ENCODE measurements at regions not wholly inside any gene's neighbourhood (a gene's known extent, or its start where the extent isn't known, plus 50 kb on each side); places are given as distances from the start of the nearest gene placed in this dataset.
"Not testable (repeated sequence)": the region's sequence is repeated elsewhere in the genome, so short reads cannot be mapped to it uniquely, and the experiment has no call there.

GRCh38 chr2:91772240-91772937 is 3080.9 kb downstream of the RPIA start:
- not testable (repeated sequence) for H3K4me3 ChIP-seq (ENCODE audit: low read depth, low read length); DNase-seq (ENCODE audit: low read depth)

GRCh38 chr2:91773810-91774209 is 3082.3 kb downstream of the RPIA start:
- H3K4me3 ChIP-seq (ENCODE audit: low read depth, low read length); DNase-seq (ENCODE audit: low read depth): not testable (repeated sequence)

- DNase-seq (ENCODE audit: low read depth); H3K4me3 ChIP-seq (ENCODE audit: low read depth, low read length): not testable (repeated sequence)
Measured at GRCh38 chr2:91775193-91775592, 3083.7 kb downstream of the RPIA start.

- not testable (repeated sequence) for DNase-seq (ENCODE audit: low read depth); H3K4me3 ChIP-seq (ENCODE audit: low read depth, low read length)
Measured at GRCh38 chr2:91780324-91780723, 3088.9 kb downstream of the RPIA start.

- H3K4me3 ChIP-seq (ENCODE audit: low read depth, low read length); DNase-seq (ENCODE audit: low read depth): not testable (repeated sequence)
Measured at GRCh38 chr2:91809391-91809790, 3061.8 kb upstream of the TEKT4 start.

GRCh38 chr2:91839904-91840868 is 3031.0 kb upstream of the TEKT4 start:
- TF ChIP-seq CTCF (IDR thresholded peaks at IDR 0.05; ENCODE audit: low read depth, low read length, missing control alignments): no peak
- no peak for DNase-seq (ENCODE audit: low read depth)
- no peak overlapping the region for H3K4me3 ChIP-seq (ENCODE audit: low read depth, low read length)

GRCh38 chr2:91842264-91842663 is 3029.0 kb upstream of the TEKT4 start:
- not testable (repeated sequence) for H3K4me3 ChIP-seq (ENCODE audit: low read depth, low read length); DNase-seq (ENCODE audit: low read depth)

- not testable (repeated sequence) for DNase-seq (ENCODE audit: low read depth); H3K4me3 ChIP-seq (ENCODE audit: low read depth, low read length)
Measured at GRCh38 chr2:91842913-91843312, 3028.3 kb upstream of the TEKT4 start.

GRCh38 chr2:91843723-91844450 is 3027.3 kb upstream of the TEKT4 start:
- not testable (repeated sequence) for H3K4me3 ChIP-seq (ENCODE audit: low read depth, low read length); DNase-seq (ENCODE audit: low read depth)

GRCh38 chr2:91844451-91844825 is 3026.8 kb upstream of the TEKT4 start:
- not testable (repeated sequence) for H3K4me3 ChIP-seq (ENCODE audit: low read depth, low read length); DNase-seq (ENCODE audit: low read depth)

GRCh38 chr2:91846388-91846787 is 3024.8 kb upstream of the TEKT4 start:
- DNase-seq (ENCODE audit: low read depth); H3K4me3 ChIP-seq (ENCODE audit: low read depth, low read length): not testable (repeated sequence)

GRCh38 chr2:91851689-91852420 is 3019.4 kb upstream of the TEKT4 start:
- not testable (repeated sequence) for DNase-seq (ENCODE audit: low read depth); H3K4me3 ChIP-seq (ENCODE audit: low read depth, low read length)

GRCh38 chr2:91856971-91857370 is 3014.3 kb upstream of the TEKT4 start:
- DNase-seq (ENCODE audit: low read depth); H3K4me3 ChIP-seq (ENCODE audit: low read depth, low read length): not testable (repeated sequence)

GRCh38 chr2:91857711-91858110 is 3013.5 kb upstream of the TEKT4 start:
- DNase-seq (ENCODE audit: low read depth); H3K4me3 ChIP-seq (ENCODE audit: low read depth, low read length): not testable (repeated sequence)

GRCh38 chr2:91871716-91872115 is 2999.5 kb upstream of the TEKT4 start:
- H3K4me3 ChIP-seq (ENCODE audit: low read depth, low read length); DNase-seq (ENCODE audit: low read depth): not testable (repeated sequence)

- not testable (repeated sequence) for H3K4me3 ChIP-seq (ENCODE audit: low read depth, low read length); DNase-seq (ENCODE audit: low read depth)
Measured at GRCh38 chr2:91873416-91873815, 2997.8 kb upstream of the TEKT4 start.

- not testable (repeated sequence) for H3K4me3 ChIP-seq (ENCODE audit: low read depth, low read length)
Measured at GRCh38 chr2:91877658-91878210, 2993.5 kb upstream of the TEKT4 start.

More at GRCh38 chr2:91877658-91878210, 2993.5 kb upstream of the TEKT4 start:
- DNase-seq (ENCODE audit: low read depth): not testable (repeated sequence)

All from GM12864 (cell line).